Osteoblast (primary cell): ENCODE measurements at regions not wholly inside any gene's neighbourhood (a gene's known extent, or its start where the extent isn't known, plus 50 kb on each side); places are given as distances from the start of the nearest gene placed in this dataset.

ENCODE experiments used
- DNase-seq: peaks from one replicate; pipeline ENCODE4 v3.0.0; 2011; ENCODE audit warnings: low spot score, mixed read lengths; ENCODE audit not compliant: insufficient read length; ENCODE audit errors: missing footprints
- H2AFZ ChIP-seq: 2 replicates; pipeline ENCODE4 v1.6.0; 2011; ENCODE audit warnings: mild to moderate bottlenecking, low read length
- H3K27ac ChIP-seq: 2 replicates; pipeline ENCODE4 v1.5.1; 2011; ENCODE audit warnings: mild to moderate bottlenecking, low read depth, low read length, moderate library complexity
- H3K27me3 ChIP-seq: 2 replicates; pipeline ENCODE4 v1.6.0; 2012; ENCODE audit warnings: mild to moderate bottlenecking, control low read depth, inconsistent platforms, low read length, moderate library complexity; ENCODE audit not compliant: insufficient read depth
- H3K36me3 ChIP-seq: 2 replicates; pipeline ENCODE4 v1.5.1; 2011; ENCODE audit warnings: mild to moderate bottlenecking, low read length, control low read depth, moderate library complexity; ENCODE audit not compliant: insufficient read depth
- H3K4me1 ChIP-seq: 2 replicates; pipeline ENCODE4 v1.5.1; 2011; ENCODE audit warnings: mild to moderate bottlenecking, low read length, control low read depth, moderate library complexity; ENCODE audit not compliant: insufficient read depth
- H3K4me2 ChIP-seq: 2 replicates; pipeline ENCODE4 v1.6.0; 2011; ENCODE audit warnings: mild to moderate bottlenecking, low read length; ENCODE audit not compliant: insufficient read depth
- H3K4me3 ChIP-seq: fragments of 200-600 bp; sonication (generic); 3 replicates; pipeline ENCODE4 v1.5.1; 2012; ENCODE audit warnings: mild to moderate bottlenecking, low read length, inconsistent platforms; ENCODE audit not compliant: insufficient read depth
- H3K79me2 ChIP-seq: 2 replicates; pipeline ENCODE4 v1.6.0; 2012; ENCODE audit warnings: mild to moderate bottlenecking, low read length, control low read depth, inconsistent platforms; ENCODE audit not compliant: insufficient read depth
- H3K9me3 ChIP-seq: 2 replicates; pipeline ENCODE4 v1.5.1; 2011; ENCODE audit warnings: low read depth, low read length, control low read depth
- H4K20me1 ChIP-seq: 2 replicates; pipeline ENCODE4 v1.6.0; 2012; ENCODE audit warnings: mild to moderate bottlenecking, low read length, control low read depth; ENCODE audit not compliant: insufficient read depth
- TF ChIP-seq, protein P1 (sequence below): IDR thresholded peaks from 2 replicates; pipeline ENCODE4 v1.5.1; 2011; ENCODE audit warnings: mild to moderate bottlenecking, low read depth, low read length, moderate library complexity; ENCODE audit errors: extremely low read depth

DNA sequence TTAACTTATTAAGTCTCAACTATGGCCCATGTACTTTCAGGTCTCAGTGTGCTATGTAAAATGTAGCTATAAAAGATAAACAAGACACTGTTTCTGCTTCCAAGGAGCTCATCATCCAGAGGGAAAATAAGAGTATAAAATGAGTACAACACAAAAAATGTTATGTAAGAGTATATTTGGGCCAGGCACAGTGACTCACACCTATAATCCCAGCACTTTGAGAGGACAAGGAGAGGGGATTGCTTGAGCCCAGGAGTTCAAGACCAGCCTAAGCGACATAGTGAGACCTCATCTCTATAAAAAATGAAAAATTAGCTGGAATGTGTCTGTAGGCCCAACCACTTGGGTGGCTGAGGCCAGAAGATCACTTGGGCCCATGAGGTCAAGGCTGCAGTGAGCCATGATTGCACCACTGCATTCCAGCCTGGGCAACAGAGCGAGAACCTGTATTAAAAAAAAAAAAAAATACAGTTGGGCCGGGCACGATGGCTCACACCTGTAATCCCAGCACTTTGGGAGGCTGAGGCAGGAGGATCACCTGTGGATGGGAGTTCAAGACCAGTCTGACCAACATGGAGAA lies 124.0 kb downstream of the EDN1 start:
- Histone ChIP-seq H3K27me3 (no peaks in the 10 kb centered on the region), H3K4me2 (no peak overlapping the region), H3K9me3 (no peaks in the 10 kb centered on the region), H3K36me3 (no peaks in the 10 kb centered on the region), H3K4me1 (peaks cover 4% of the 10 kb centered on the region), H2AFZ (no peak overlapping the region), H3K79me2 (no peaks in the 10 kb centered on the region), H3K4me3 (no peak overlapping the region), H4K20me1 (no peaks in the 10 kb centered on the region), H3K27ac (no peak overlapping the region)
- DNase-seq, result no peak
- TF ChIP-seq, protein P1, sequence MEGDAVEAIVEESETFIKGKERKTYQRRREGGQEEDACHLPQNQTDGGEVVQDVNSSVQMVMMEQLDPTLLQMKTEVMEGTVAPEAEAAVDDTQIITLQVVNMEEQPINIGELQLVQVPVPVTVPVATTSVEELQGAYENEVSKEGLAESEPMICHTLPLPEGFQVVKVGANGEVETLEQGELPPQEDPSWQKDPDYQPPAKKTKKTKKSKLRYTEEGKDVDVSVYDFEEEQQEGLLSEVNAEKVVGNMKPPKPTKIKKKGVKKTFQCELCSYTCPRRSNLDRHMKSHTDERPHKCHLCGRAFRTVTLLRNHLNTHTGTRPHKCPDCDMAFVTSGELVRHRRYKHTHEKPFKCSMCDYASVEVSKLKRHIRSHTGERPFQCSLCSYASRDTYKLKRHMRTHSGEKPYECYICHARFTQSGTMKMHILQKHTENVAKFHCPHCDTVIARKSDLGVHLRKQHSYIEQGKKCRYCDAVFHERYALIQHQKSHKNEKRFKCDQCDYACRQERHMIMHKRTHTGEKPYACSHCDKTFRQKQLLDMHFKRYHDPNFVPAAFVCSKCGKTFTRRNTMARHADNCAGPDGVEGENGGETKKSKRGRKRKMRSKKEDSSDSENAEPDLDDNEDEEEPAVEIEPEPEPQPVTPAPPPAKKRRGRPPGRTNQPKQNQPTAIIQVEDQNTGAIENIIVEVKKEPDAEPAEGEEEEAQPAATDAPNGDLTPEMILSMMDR, result no peak

- Histone ChIP-seq H3K79me2 (no peaks in the 10 kb centered on the region), H3K36me3 (no peaks in the 10 kb centered on the region), H3K9me3 (no peaks in the 10 kb centered on the region), H2AFZ (no peak overlapping the region), H3K4me2 (no peak overlapping the region), H3K27ac (no peak overlapping the region), H3K4me1 (peaks cover 8% of the 10 kb centered on the region), H3K4me3 (no peak overlapping the region), H3K27me3 (no peaks in the 10 kb centered on the region), H4K20me1 (no peaks in the 10 kb centered on the region)
- TF ChIP-seq, protein P1, result no peak
- peak; percentile 47 for DNase-seq
Measured at GRCh38 chr6:12415980-12416598, 125.9 kb downstream of the EDN1 start.

GRCh38 chr6:12417191-12417590 lies 127.0 kb downstream of the EDN1 start:
- no peak overlapping the region for H3K4me2 ChIP-seq
- no peak for DNase-seq
- no peak overlapping the region for H3K27ac ChIP-seq
- H4K20me1 ChIP-seq, result no peaks in the 10 kb centered on the region
- TF ChIP-seq, protein P1, result no peak
- no peak overlapping the region for H3K4me3 ChIP-seq
- H3K79me2 ChIP-seq, result no peaks in the 10 kb centered on the region
- no peaks in the 10 kb centered on the region for H3K27me3 ChIP-seq
- peaks cover 9% of the 10 kb centered on the region for H3K4me1 ChIP-seq
- H3K9me3 ChIP-seq, result no peaks in the 10 kb centered on the region
- no peak overlapping the region for H2AFZ ChIP-seq
- no peaks in the 10 kb centered on the region for H3K36me3 ChIP-seq

DNA sequence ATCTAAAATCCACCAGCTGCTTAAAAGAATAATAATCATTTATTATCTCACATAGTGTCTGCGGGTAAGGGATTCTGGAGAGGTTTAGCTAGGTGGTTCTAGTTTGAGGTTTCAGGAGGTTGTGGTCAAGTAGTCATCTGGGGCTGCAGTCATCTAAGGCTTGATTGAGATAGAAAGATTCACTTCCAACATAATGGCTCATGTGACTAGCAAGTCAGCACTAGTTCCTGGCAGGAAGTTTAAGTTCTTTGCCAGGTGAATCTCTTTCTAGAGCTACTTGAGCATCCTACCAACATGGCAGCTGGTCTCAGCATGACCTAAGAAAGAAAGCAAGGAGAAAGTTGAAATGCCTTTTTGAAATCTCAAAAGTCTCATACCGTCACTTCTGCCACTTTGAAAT lies 128.8 kb downstream of the EDN1 start:
- TF ChIP-seq, protein P1, result no peak
- no peaks in the 10 kb centered on the region for H3K9me3 ChIP-seq
- H3K36me3 ChIP-seq, result no peaks in the 10 kb centered on the region
- H3K4me3 ChIP-seq, result no peak overlapping the region
- H3K4me2 ChIP-seq, result no peak overlapping the region
- no peaks in the 10 kb centered on the region for H4K20me1 ChIP-seq
- H2AFZ ChIP-seq, result no peak overlapping the region
- H3K27ac ChIP-seq, result no peak overlapping the region
- no peaks in the 10 kb centered on the region for H3K27me3 ChIP-seq
- H3K4me1 ChIP-seq, result peaks cover 9% of the 10 kb centered on the region
- H3K79me2 ChIP-seq, result no peaks in the 10 kb centered on the region
- DNase-seq, result no peak
